ENCODE measurements at regions not wholly inside any gene's neighbourhood (a gene's known extent, or its start where the extent isn't known, plus 50 kb on each side); places are given as distances from the start of the nearest gene placed in this dataset.

GRCh38 chr2:57376985-57377384, 669.6 kb upstream of the VRK2 start:
- Mint-ChIP-seq H3K4me1 (ENCODE audit: unreplicated experiment) (peaks cover 15% of the 10 kb centered on the region), H3K27ac (ENCODE audit: unreplicated experiment) (no peak overlapping the region), H3K27me3 (ENCODE audit: unreplicated experiment) (no peaks in the 10 kb centered on the region), H3K36me3 (ENCODE audit: unreplicated experiment) (no peaks in the 10 kb centered on the region), H3K9me3 (ENCODE audit: unreplicated experiment) (peaks cover 5% of the 10 kb centered on the region), H3K4me3 (ENCODE audit: unreplicated experiment) (no peak overlapping the region)
- peak; percentile 36 for TF ChIP-seq CTCF (IDR thresholded peaks at IDR 0.05)
- no peak for DNase-seq (ENCODE audit: extremely low spot score, unreplicated experiment)

GRCh38 chr2:57386305-57386704, 660.3 kb upstream of the VRK2 start:
- peaks cover 13% of the 10 kb centered on the region for H3K9me3 Mint-ChIP-seq (ENCODE audit: unreplicated experiment)
- no peak overlapping the region for H3K27ac Mint-ChIP-seq (ENCODE audit: unreplicated experiment)
- peaks cover 2% of the 10 kb centered on the region for H3K27me3 Mint-ChIP-seq (ENCODE audit: unreplicated experiment)

GRCh38 chr2:57396355-57397098, 650.1 kb upstream of the VRK2 start:
- Mint-ChIP-seq H3K4me3 (ENCODE audit: unreplicated experiment) (no peak overlapping the region), H3K9me3 (ENCODE audit: unreplicated experiment) (no peaks in the 10 kb centered on the region), H3K4me1 (ENCODE audit: unreplicated experiment) (no peaks in the 10 kb centered on the region), H3K27ac (ENCODE audit: unreplicated experiment) (no peak overlapping the region), H3K27me3 (ENCODE audit: unreplicated experiment) (peaks cover 5% of the 10 kb centered on the region), H3K36me3 (ENCODE audit: unreplicated experiment) (no peaks in the 10 kb centered on the region)
- TF ChIP-seq CTCF (IDR thresholded peaks at IDR 0.05), result no peak
- no peak for DNase-seq (ENCODE audit: extremely low spot score, unreplicated experiment)

More at GRCh38 chr2:57386305-57386704, 660.3 kb upstream of the VRK2 start:
- no peak for DNase-seq (ENCODE audit: extremely low spot score, unreplicated experiment)
- TF ChIP-seq CTCF (IDR thresholded peaks at IDR 0.05), result no peak
- no peak overlapping the region for H3K4me3 Mint-ChIP-seq (ENCODE audit: unreplicated experiment)
- no peaks in the 10 kb centered on the region for H3K36me3 Mint-ChIP-seq (ENCODE audit: unreplicated experiment)
- no peaks in the 10 kb centered on the region for H3K4me1 Mint-ChIP-seq (ENCODE audit: unreplicated experiment)

GRCh38 chr2:57397550-57398360, 648.9 kb upstream of the VRK2 start:
- no peaks in the 10 kb centered on the region for H3K36me3 Mint-ChIP-seq (ENCODE audit: unreplicated experiment)
- no peak for TF ChIP-seq CTCF (IDR thresholded peaks at IDR 0.05)
- peaks cover 5% of the 10 kb centered on the region for H3K27me3 Mint-ChIP-seq (ENCODE audit: unreplicated experiment)
- H3K4me3 Mint-ChIP-seq (ENCODE audit: unreplicated experiment), result no peak overlapping the region
- no peak overlapping the region for H3K27ac Mint-ChIP-seq (ENCODE audit: unreplicated experiment)
- DNase-seq (ENCODE audit: extremely low spot score, unreplicated experiment), result no peak
- no peaks in the 10 kb centered on the region for H3K4me1 Mint-ChIP-seq (ENCODE audit: unreplicated experiment)
- no peaks in the 10 kb centered on the region for H3K9me3 Mint-ChIP-seq (ENCODE audit: unreplicated experiment)

- Mint-ChIP-seq H3K4me1 (ENCODE audit: unreplicated experiment) (no peaks in the 10 kb centered on the region), H3K27ac (ENCODE audit: unreplicated experiment) (no peak overlapping the region), H3K36me3 (ENCODE audit: unreplicated experiment) (no peaks in the 10 kb centered on the region), H3K27me3 (ENCODE audit: unreplicated experiment) (peaks cover 5% of the 10 kb centered on the region), H3K4me3 (ENCODE audit: unreplicated experiment) (no peak overlapping the region), H3K9me3 (ENCODE audit: unreplicated experiment) (no peaks in the 10 kb centered on the region)
- no peak for TF ChIP-seq CTCF (IDR thresholded peaks at IDR 0.05)
- DNase-seq (ENCODE audit: extremely low spot score, unreplicated experiment), result no peak
Measured at GRCh38 chr2:57399057-57399456, 647.5 kb upstream of the VRK2 start.
